GM18868 (cell line): ENCODE measurements at regions not wholly inside any gene's neighbourhood (a gene's known extent, or its start where the extent isn't known, plus 50 kb on each side); places are given as distances from the start of the nearest gene placed in this dataset.
"Not testable (repeated sequence)": the region's sequence is repeated elsewhere in the genome, so short reads cannot be mapped to it uniquely, and the experiment has no call there.

ENCODE experiments used
- ATAC-seq: cut with Tn5 transposase; IDR thresholded peaks from one replicate; pipeline ENCODE4 v1.9.1; 2021; ENCODE audit warnings: mild to moderate bottlenecking, moderate library complexity; ENCODE audit not compliant: unreplicated experiment

DNA sequence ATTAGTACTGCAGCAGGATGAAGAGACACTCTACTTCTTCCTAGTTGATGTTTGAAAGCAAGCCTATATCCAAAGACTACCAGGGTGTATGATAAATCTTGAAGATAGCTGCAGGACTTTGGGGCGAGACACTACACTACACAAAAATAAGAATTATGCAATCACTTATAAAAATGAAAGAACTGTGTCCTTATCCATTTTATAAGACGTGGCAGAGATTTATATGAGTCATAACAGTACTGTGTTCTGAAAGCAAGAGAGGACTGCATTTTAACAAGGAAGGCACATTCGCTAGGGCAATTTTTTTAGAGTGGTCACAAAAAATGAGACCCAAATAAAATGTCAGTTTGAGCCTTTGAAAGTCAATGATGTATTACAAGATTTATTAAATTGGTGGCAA, 617.0 kb upstream of the LINC00305 start:
- no peak for ATAC-seq

DNA sequence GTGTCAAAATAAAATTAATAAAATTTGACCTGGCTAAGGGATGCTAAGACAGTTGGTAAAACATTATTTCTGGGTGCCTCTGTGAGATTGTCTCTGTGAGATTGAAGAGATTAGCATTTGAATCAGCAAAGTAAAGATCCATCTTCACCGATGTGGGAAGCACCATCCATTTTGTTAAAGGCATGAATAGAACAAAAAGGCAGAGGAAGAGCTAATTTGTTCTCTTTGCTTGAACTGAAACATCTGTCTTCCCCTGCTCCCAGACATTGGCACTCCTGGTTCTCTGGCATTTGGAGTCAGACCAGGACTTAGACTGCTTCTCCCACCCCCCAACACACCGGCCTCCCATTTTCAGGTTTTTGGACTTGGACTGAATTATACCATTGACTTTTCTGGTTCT, 603.8 kb upstream of the LINC00305 start:
- ATAC-seq, result no peak

DNA sequence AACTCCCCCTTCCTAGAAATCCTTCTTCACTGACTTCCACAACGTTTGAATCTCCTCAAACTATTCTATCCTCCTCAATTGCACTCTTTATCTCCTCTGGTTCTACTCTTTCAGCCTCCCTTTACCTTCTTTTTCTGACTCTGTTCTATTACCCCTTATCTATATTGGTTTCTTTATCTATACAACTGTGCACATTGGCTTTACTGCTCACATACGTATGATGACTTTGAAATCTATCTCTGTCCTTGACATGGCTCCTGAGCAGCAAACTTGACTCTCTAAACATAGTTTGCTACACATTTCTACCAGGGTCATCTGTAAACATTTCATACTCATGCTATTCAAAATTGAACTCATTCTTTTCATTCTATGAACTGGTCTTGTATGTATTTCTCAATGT, 601.0 kb upstream of the LINC00305 start:
- ATAC-seq, result no peak

DNA sequence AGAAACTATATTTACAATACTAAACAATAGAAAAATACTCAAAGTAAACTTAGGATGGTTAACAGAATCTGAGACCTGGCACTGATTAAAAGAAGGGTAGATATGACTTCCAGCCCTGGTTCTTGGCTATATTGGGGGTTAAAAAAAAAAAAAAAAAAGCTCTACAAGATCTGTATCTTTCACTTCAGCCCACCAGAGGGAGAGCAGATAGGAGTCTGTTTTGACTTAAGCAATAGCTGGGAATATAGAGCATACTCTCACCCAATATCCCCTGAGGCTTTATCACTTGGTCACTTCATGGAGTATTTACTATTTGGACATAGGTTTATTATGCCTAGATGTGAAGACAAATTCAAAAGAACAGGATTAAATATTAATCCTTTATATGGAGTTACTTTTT, 598.9 kb upstream of the LINC00305 start:
- no peak for ATAC-seq

DNA sequence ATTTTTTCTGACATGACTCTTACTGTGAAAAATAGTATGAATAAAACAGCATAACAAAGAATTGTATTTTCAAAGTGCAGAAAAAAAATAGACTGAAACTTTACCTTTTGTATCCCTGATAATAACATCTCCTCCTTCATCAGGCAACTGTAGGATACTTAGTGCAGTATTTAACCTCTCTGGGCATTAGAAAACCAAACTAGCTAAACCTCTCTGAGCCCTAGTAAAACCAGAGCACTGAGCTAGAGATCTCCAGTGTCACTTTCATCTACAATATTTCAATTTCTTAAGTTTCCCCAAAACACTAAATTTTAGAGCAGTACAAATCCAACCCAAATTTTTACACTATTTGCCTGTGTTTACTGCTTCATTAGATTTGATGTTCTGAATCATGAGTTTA, 594.0 kb upstream of the LINC00305 start:
- ATAC-seq, result no peak

DNA sequence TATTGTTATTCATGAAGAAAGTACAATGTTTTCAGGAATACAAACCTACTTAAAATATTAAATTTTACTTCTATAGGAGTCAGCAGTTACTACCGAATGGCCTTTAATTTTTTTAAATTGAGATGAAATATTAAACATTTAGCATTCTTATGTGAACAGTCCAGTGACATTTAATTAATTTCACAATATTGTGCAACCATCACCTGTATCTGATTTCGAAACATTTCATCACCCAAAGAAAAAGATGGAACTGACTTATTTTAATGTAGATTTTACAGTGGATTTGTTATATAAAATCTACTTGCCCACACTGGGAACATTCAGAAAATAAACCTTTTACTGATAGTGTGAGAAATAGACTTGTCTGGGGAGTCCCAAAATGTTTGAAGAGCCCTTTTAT, 585.2 kb upstream of the LINC00305 start:
- no peak for ATAC-seq

DNA sequence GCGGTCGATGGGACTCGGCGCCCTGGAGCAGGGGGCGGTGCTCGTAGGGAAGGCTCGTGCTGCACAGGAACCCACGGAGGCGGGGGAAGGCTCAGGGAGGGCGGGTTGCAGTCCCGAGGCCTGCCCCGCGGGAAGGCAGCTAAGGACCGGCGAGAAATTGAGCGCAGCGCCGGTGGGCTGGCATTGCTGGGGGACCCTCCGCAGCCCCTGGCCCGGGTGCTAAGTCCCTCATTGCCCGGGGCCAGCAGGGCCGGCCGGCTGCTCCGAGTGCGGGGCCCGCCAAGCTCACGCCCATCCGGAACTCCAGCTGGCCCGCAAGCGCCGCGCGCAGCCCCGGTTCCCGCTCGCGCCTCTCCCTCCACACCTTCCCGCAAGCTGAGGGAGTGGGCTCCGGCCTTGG, 576.8 kb upstream of the LINC00305 start:
- ATAC-seq, result not testable (repeated sequence)

DNA sequence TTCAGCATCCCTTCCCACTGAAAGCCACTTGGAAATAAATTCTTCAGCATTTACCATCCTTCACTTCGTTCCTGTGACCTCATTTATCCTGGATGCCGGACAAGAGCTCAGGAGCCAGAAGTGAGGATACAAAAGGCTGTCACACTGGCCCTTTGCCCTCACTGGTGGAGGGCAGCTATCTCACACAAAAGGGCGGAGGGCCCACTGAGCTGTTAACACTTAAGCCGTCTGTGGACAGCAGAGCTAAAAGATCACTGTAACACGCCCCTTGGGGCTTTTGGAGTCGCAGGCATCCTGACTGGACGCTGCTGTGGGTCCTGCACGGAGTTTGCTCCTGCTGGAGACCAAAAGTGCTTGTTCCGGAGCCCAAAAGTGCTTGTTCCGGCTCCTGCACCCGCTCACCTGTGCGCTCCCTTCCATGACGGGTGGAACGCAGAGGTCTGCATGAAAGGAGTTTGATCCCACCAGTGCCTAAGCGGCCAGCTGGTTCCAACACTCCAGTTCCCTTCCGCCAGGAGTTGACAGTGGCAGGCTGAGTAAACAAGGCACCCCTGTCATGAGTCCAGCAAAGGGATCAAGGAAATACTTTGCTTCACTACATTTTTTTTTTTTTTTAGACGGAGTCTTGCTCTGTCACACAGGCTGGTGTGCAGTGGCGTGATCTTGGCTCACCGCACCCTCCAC, 572.0 kb upstream of the LINC00305 start:
- ATAC-seq, result no peak

DNA sequence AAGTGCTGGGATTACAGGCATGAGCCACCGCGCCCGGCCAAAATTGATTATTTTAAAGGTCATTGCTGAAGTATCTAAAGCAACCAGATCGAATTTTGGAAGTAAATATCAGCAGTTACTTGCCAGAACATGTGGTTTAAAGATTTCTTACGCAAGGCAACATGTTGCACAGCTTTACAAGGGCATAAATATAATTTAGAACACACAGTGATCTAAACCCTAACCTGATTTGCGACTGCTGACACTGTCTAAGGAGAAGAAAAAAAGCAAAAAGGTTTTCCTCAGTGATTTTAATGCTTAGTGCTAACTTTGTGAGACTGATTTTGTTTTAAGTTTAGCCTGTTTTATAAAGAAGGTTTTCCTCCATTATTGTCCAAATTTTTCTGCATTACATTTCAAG, 569.9 kb upstream of the LINC00305 start:
- no peak for ATAC-seq

DNA sequence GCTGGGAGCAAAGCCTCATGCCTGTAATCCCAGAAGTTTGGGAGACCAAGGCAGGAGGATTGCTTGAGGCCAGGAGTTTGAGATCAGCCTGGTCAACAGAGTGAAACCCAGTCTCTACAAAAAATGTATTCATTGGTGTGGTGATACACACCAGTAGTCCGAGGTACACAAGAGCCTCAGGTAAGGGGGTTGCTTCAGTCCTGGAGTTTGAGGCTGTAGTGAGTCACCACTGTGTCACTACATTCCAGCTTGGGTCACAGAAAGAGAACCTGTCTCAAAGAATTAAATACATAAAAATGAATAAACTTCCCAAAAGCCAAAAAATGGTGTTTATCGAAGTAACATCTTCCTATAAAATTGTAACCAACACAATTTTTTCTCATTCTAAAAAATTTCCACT, 568.1 kb upstream of the LINC00305 start:
- ATAC-seq, result no peak

DNA sequence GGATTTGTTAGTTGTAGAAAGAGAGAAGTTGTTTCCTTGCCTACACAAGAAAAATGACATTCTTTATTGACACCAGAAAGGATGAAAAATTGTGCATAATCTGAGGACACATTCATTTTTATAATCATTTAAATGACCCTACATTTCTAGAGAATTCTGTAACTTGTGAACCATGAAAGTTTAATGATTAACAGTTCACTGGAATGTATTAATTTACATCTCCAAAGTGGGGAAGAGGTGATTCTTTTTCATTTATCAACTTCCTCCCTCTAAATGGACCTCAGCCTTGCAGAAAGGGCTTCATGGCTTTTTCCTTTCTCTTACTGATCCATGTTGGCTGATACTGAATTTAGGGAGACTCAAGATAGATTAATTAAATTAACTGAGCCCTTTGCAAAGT, 565.2 kb upstream of the LINC00305 start:
- ATAC-seq, result no peak

DNA sequence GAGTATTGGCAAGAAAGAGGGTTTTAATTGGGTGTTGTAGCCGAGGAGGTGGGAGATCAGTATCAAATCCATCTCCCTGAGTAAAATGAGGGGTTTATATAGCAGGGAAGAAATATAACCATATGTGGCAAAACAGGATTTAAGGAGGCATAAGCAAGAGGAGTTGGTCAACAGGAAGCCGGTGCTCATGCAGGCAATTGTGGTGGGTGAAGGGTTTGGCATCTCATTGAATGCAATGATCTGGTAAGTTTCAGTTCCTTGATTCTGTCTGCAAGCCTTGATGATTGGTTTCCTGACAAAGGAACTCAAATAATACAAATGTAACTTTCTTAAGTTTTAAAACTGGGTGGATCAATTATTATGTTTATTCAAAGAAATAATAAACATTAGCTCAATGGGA, 564.4 kb upstream of the LINC00305 start:
- peak; percentile 99 for ATAC-seq

DNA sequence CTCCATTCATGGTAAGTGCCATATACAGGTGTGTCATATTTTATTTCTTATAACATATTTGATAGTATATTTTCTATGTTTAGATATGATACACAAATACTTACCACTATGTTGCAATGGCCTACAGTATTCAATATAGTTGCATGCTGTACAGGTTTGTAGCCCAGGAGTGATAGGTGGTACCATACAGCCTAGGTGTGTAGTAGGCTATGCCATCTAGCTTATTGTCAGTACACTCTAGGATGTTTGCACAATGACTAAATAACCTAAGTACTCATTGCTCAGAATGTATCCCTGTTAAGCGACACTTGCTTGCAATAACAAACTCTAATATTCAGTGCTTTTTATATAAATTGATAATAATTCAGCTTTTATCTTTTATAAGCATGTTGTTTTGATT, 563.1 kb upstream of the LINC00305 start:
- ATAC-seq, result no peak

DNA sequence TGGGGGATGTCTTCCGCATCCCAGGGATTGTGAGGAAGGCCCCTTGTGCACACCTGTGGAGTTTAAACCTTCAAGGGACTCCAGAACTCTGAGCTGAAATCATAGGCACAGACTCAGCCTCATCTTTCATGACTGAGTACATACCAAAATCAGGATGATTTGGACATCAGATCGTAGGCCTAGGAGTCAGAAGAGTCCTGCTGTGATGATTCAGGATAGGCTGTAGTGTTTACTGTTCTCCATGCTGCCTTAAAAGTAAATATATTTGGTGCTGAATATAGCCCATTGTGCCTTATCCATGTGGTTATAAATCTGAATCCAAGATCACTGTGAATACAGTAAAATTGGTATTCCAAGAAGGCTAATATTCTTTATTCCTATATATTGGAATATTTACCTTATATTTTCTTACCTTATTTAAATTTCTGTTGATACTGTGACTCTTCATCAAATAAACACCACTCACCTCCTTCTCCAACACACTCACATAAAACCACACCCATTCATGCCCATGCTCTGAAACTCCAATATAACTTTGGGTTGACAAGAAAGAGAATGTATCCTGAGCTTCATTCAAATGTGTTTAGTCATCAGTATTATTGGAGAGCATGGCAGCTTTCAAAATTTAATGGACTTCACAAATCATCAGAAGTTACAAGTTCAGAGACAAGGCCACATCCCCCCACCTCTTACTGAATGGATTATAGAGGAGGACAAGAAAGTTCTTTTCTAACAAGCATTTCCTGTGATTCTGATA, 561.4 kb upstream of the LINC00305 start:
- ATAC-seq, result no peak

DNA sequence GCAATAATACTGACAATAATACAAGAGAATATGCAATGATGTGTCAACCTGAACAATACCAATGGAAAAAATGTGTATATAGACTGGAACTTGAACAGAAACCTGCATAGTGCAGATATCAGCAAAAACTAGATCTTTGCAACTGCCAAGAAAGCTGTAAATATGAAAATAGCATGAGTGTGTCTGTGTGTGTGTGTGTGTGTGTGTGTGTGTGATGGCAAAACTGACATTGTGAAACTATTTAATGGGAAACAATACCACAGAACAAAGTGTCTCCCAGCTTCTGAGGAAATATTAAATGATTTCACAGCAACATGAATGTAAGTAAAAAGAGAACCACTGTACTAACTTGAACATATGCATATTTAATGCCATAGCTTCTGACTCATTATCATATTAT, 558.2 kb upstream of the LINC00305 start:
- no peak for ATAC-seq

DNA sequence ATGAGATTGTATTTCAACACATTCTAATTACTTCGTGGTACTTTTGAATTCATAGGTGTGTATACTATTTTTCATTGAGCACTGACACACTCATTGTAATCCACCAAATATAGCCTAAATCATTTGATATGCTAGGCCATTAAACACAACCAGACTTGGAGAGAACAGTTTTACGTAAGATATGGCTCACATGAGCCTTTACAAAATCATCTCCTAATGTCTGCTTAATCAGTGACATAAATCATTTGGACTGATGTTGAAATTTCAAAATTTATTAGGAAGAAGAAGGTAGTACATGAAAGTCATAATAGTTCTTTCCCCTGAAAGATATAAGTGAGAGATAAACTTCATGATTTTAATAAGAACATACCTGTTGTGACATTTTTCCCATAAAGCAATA, 550.2 kb upstream of the LINC00305 start:
- ATAC-seq, result no peak

DNA sequence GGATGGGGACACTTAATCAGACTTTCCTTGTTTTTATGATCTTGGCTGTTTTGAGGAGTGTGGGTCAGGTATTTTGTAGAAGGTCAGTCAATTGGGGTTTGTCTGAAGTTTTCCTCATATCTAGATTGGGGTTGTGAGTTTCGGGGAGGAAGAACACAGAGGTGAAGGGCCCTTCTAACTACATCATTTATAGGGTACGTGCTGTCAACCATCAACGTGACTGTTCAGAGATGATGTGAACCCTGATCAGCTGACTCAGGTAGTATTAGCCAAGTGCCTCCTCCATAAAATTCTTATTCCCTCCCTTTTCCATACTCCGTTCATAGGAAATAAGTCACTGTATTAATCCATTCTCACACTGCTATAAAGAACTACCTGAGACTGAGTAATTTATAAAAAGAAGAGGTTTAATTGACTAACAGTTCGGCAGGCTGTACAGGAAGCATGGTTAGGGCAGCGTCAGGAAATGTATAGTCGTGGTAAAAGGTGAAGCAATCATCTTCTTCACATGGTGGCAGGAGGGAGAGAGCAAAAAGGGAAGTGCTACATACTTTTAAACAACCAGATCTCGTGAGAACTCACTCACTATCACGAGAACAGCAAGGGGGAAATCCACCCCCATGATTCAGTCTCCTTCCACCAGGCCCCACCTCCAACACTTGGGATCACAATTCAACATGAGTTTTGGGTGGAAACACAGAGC, 547.1 kb upstream of the LINC00305 start:
- ATAC-seq, result no peak

DNA sequence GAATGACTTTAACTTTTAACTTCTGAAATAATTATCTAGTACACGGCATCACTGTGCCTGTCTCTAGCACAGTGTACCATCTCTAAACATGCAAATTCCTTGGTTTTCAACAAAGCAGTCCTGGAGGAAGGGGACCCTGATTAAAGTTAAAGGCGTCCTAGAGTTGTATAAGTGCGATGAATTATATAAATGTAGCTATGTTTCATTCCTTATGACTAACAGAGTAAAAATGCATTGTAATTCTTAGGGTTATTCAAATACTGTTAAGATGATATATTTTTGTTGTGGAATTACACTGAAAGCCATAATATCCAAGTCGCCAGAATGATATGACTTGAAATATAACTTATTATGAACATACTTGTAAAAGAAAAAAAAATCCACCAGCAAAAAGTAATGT, 544.9 kb upstream of the LINC00305 start:
- no peak for ATAC-seq

DNA sequence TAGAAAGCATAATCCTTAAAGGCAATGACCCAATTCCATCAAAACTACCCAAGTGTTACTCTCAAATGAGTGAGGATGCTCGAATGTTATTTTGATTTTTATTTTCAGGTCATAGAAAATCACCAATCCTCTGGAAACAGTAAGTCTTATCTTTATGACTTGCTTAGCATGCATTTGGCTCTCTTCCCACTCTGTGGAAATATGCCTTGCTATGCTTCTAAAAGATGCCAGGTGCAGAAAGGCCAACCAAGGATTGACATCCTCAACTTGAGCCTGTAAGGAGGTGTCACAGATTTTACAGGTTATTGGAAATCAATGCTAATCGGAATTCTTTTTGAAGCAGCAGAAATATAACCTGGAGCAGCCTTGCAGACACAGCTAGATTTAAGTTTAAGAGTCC, 543.9 kb upstream of the LINC00305 start:
- ATAC-seq, result no peak

DNA sequence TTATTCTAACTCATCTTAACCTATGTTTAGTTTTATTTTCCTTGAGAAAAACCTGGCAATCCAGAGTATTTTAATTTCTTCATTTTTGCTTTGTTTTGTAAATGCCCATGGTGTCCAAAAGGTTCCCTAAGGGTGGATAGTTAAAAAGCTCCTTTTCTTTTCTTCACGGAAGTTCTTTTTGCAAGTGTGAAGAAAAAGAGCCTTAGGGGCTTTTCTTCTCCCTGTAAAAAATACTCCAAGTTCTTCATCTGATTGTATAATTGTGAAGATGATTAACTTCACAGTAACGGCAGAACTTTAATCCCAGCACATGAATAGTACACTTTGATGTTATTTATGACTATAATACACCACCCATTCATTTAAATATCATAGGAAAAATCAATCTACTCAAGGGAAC, 530.2 kb upstream of the LINC00305 start:
- ATAC-seq, result no peak

DNA sequence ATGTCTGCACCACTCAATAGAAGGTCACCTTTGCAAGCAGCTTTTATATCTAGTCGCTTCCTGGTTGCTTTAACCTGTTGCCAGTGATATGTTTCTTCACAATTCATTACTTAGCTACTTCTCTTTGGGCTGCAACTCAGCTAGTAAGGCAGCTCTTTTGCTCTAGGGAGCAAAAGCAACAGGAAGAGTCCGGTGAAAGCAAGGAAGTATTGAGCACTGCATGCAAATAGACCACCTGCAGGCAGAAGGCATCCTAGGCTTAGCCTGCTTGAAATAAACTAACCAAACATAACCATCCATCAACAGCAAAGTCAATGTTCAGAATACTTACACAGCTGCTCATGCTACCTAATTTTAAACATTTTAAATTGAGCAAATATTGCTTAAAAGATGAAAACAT, 529.2 kb upstream of the LINC00305 start:
- ATAC-seq, result no peak

DNA sequence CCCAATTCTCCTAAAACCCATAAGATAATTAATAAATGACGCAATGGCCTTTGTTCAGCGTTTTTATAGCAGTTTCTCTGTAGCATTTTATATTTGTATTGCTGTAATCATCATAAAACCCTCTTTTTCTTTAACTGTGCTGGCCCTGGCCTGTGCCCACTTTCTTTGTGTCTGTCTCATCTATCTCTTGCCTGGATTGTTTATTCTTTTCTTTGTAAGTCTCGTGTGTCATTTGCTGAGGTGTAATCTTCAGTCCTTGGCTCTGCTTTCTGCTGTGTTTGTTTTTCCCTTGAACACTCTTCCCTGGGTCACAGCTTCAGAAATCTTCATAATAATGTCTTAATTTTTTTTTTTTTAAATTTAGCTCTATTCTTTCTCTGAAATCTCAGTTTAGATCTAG, 525.8 kb upstream of the LINC00305 start:
- ATAC-seq, result no peak
